HG03280 (cell line): ENCODE measurements at regions not wholly inside any gene's neighbourhood (a gene's known extent, or its start where the extent isn't known, plus 50 kb on each side); places are given as distances from the start of the nearest gene placed in this dataset.
"Not testable (repeated sequence)": the region's sequence is repeated elsewhere in the genome, so short reads cannot be mapped to it uniquely, and the experiment has no call there.

Experiments
- ATAC-seq: cut with Tn5 transposase; IDR thresholded peaks from one replicate; pipeline ENCODE4 v1.9.1; 2021; ENCODE audit warnings: mild to moderate bottlenecking, moderate library complexity; ENCODE audit not compliant: unreplicated experiment

DNA sequence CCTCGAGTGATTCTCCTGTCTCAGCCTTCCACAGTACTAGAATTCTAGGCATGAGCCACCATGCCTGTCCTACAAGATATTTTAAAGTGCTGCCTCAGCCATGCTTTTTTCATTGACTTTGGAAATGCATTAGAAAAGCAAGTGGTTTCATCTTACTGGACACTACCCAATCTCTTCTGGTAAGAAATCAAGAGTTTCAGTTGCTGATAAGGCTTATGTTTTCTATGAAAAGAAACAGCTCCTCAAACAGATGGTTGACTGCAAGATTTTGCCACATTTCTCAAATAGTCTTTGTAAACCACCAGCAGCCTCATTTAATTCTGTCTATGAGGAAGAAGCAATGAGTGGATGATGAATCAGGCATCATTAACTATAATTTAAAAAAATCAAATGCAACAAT lies 264.5 kb upstream of the LRP1B start:
- no peak for ATAC-seq

- ATAC-seq, result no peak
These were observed 249.6 kb upstream of the LRP1B start for GRCh38 chr2:142380372-142380771.

GRCh38 chr2:142362069-142362468 lies 231.3 kb upstream of the LRP1B start:
- ATAC-seq, result not testable (repeated sequence)

GRCh38 chr2:142347751-142348150 lies 216.9 kb upstream of the LRP1B start:
- no peak for ATAC-seq

DNA sequence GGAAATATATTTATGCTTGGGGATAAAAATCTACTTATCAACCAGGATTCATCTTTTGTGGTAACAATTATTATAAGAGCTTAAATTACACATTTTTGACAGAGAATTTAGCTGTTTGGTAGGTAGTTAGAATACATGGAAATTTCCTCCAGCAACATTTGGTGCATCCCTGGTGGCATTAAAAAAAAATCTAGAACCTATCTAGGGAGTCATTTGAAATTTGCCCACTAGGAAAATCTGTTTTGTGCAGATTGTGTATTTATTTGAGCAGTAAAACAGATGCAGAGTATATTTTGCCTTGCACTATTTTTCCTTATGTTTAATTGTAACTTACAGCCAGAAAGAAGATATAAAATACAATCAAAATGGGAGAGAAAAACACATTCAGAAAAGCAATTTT lies 208.4 kb upstream of the LRP1B start:
- no peak for ATAC-seq

GRCh38 chr2:142332196-142332595 lies 201.4 kb upstream of the LRP1B start:
- ATAC-seq, result no peak

DNA sequence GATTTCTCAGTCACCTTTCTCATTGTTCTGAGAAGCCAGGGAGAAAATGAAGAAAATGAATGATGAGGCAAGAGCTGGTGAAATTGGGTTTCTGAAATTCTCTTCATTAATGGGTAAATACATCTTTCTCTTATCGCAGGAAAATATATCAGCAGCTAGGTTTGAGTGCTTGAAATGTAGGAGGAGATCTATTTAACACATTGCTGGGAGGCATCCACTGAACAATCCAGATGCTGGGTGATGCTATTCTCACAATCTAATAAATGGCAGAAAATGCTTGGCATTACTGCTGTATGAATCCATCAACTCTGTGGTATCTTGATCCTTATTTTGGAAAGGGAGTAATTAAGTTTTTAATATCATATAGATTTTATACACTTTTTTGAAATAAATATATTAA lies 199.6 kb upstream of the LRP1B start:
- ATAC-seq, result no peak

DNA sequence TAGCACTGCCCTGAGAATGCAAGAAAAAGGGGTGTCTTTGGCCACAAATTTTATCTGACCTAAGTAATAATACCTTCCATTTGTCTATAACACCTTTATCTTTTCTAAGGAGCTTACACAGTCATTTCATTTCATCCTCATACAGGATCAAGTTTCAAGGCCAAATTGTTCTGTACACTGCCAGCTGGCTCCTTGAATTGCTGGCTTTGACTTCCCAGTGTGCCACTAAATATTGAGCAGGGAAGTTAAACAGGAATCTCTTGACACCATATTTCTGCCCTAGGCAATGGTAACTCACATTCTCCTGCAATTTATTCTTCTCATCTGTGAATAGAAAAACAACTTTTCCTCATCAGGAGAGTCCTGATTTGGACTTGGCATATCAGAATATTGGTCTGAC lies 195.1 kb upstream of the LRP1B start:
- no peak for ATAC-seq

GRCh38 chr2:142323206-142323605 lies 192.4 kb upstream of the LRP1B start:
- no peak for ATAC-seq

DNA sequence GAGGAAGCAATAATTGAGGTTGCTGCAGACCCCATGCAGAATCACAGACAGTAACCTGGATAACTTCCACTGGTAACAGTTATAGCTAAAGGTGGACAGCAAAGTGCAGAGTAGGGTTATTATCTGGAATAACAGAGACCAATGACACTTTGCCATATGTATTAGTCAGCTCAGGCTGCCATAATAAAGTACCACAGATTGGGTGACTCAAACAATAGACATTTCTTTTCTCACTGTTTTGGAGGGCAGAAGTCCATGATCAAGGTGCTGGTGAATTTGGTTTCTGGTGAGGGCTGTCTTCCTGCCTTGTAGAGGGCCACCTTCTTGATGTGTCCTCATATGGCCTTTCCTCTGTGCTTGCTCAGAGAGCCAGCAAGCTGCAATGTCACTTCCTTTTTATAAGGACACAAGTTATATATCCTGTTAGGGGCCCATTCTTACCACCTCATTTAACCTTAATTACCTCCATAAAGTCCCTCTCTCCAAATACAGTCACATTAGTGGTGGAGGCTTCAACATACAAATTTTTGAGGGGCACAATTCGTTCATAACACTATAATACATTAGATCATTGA lies 191.0 kb upstream of the LRP1B start:
- ATAC-seq, result no peak

DNA sequence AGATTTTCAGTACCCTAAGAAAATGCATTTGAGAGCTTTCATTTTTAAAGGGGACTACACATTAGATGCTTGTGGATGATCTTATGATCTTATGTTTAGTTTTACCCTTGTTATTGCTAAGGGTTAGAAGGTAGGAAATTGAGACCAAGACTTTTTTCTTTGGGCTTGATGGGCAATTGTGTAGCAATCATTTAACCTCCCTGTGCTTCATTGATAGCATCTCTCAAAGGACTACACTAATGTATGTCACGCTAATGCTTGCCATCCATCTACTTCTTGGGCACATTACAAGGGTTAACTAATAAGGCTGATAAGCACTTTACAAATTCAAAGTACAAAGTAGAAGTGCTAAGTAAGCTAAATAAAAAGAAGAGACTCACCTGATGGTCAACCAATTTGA lies 189.3 kb upstream of the LRP1B start:
- ATAC-seq, result no peak

GRCh38 chr2:142316049-142316448 lies 185.2 kb upstream of the LRP1B start:
- ATAC-seq, result no peak

DNA sequence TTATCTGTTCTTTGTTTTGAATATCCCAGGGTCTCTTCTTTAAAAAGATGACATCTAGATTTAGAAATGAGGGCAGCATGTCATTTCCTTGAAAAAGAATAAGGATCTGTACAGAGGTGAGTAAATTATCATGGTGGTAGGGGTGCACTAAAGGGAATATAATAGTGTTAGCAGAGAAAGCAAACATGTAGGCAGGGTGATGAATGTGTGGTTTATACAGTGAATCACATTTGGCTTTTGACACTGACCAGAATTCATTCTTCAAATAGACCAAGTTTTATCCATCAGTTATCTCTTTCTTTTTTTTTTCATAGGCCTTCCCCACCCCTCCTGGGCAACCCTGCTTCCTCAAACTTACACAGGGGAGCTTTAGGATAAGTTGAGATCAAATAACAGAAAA lies 184.5 kb upstream of the LRP1B start:
- no peak for ATAC-seq

- no peak for ATAC-seq
These were observed 183.3 kb upstream of the LRP1B start for GRCh38 chr2:142314164-142314563.

GRCh38 chr2:142310530-142310929 lies 179.7 kb upstream of the LRP1B start:
- no peak for ATAC-seq

DNA sequence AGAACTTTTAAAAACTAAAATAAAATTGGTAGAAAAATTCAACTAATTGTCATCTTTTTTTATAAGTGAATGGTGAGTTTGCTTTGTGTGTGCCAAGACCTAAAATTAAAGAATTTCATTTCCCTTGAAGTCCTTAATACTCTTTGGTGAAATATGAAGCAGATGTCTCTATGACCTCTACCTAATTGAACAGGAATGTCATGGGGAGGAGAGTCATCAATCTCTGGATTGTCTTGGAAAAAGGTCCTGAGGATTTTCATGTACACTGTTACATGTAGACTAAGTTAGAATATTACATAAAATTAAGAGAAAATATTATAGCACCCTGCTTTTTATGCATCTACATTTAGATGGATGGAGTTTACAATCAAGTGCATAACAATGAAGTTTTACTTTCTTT lies 177.9 kb upstream of the LRP1B start:
- no peak for ATAC-seq

GRCh38 chr2:142307616-142308115 lies 176.8 kb upstream of the LRP1B start:
- ATAC-seq, result no peak

- no peak for ATAC-seq
These were observed 176.3 kb upstream of the LRP1B start for GRCh38 chr2:142307086-142307485.

DNA sequence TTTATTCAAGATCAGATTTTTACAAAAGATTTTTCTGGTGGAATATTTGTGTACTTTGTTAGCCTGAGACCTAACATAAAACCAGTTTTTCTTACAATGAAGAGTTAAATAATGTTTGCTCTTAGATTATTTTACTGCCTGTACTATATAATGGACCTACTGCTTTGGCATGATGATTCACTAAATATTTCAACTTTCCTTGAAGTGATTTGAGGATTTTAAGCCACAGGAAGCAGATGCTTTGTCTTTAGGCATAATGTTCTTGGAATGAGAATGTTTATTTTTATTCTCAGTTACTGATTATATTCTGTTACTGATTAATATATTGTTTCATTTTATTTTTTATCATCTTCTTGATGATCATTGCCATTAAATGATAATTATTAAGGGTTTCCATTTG lies 175.3 kb upstream of the LRP1B start:
- ATAC-seq, result no peak

- ATAC-seq, result no peak
These were observed 169.7 kb upstream of the LRP1B start for GRCh38 chr2:142300517-142300916.

GRCh38 chr2:142299021-142299420 lies 168.2 kb upstream of the LRP1B start:
- no peak for ATAC-seq

DNA sequence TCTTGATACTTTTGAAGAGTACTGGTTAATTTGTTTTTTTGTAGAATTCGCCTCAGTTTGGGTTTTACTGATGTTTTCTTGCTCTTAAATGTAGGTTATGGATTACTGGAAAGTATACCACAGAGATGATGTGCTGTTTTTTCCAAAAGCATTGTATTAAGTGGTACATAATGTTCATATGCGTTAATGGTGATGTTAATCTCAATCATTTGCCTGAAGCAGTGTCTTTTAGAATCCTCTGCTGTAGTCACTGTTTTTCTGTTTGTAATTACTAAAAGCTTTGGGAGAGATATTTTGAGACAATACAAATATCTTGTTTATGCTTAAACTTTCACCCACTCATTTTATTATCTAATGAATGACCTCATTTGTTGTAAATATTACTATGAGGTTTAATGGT lies 163.4 kb upstream of the LRP1B start:
- ATAC-seq, result no peak

DNA sequence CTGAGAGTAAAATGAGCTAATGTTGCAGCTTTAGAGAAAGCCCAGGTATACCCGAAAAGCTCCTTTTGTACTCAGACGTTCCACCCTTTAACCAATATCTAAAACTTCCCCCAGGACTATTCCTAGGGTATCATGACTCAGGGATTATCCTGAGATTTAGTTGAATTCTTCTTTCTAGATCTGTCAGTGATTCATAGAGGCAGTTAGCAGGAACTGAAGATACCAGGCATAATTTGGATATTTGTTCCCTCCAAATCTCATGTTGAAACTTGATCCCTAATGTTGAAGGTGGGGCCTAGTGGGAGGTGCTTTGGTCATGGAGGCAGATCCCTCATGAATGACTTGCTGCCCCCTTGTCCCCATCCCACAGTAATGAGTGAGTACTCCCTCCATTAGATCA lies 161.2 kb upstream of the LRP1B start:
- ATAC-seq, result no peak
